Skeletal muscle tissue (tissue), 3 donors: ENCODE measurements at regions not wholly inside any gene's neighbourhood (a gene's known extent, or its start where the extent isn't known, plus 50 kb on each side); places are given as distances from the start of the nearest gene placed in this dataset.
"Not testable (repeated sequence)": the region's sequence is repeated elsewhere in the genome, so short reads cannot be mapped to it uniquely, and the experiment has no call there.

Source experiments
- H3K27ac ChIP-seq: one replicate; pipeline ENCODE4 v1.7.0; 2013; ENCODE audit warnings: mild to moderate bottlenecking, low read depth, low read length, inconsistent platforms
- H3K27me3 ChIP-seq, 3 donors: one replicate each; pipeline ENCODE4 v1.7.0; 2013; ENCODE audit warnings: low read length in 3 of 3; ENCODE audit not compliant: control insufficient read depth in 3 of 3, insufficient read depth in 3 of 3
- H3K36me3 ChIP-seq, 3 donors: one replicate each; pipeline ENCODE4 v1.7.0; 2013; ENCODE audit warnings: low read length in 3 of 3; ENCODE audit not compliant: control insufficient read depth in 3 of 3, insufficient read depth in 3 of 3
- H3K4me1 ChIP-seq, 3 donors: one replicate each; pipeline ENCODE4 v1.7.0; 2013; ENCODE audit warnings: low read length in 3 of 3, mild to moderate bottlenecking in 3 of 3; ENCODE audit not compliant: control insufficient read depth in 3 of 3, insufficient read depth in 3 of 3
- H3K4me3 ChIP-seq, 3 donors: one replicate each; pipeline ENCODE4 v1.7.0; 2013; ENCODE audit warnings: low read length in 3 of 3
- H3K9ac ChIP-seq, 3 donors: one replicate each; pipeline ENCODE4 v1.7.0; 2013; ENCODE audit warnings: low read length in 3 of 3, mild to moderate bottlenecking in 3 of 3, moderate library complexity in 2 of 3, low read depth in 1 of 3
- H3K9me3 ChIP-seq, 3 donors: one replicate each; pipeline ENCODE4 v1.7.0; 2013; ENCODE audit warnings: low read length in 3 of 3; ENCODE audit not compliant: control insufficient read depth in 3 of 3
- donor health status: Osteomylitis.

- Histone ChIP-seq H3K27me3 (no peaks in the 10 kb centered on the region), H3K9me3 (peaks cover 0 to under 1% (median 0%) of the 10 kb centered on the region in 3 donors), H3K27ac (no peak overlapping the region), H3K9ac (no peak overlapping the region), H3K36me3 (no peaks in the 10 kb centered on the region), H3K4me1 (no peaks in the 10 kb centered on the region), H3K4me3 (no peak overlapping the region)
Measured at GRCh38 chr5:68071282-68071632, 144.3 kb upstream of the PIK3R1 start.

DNA sequence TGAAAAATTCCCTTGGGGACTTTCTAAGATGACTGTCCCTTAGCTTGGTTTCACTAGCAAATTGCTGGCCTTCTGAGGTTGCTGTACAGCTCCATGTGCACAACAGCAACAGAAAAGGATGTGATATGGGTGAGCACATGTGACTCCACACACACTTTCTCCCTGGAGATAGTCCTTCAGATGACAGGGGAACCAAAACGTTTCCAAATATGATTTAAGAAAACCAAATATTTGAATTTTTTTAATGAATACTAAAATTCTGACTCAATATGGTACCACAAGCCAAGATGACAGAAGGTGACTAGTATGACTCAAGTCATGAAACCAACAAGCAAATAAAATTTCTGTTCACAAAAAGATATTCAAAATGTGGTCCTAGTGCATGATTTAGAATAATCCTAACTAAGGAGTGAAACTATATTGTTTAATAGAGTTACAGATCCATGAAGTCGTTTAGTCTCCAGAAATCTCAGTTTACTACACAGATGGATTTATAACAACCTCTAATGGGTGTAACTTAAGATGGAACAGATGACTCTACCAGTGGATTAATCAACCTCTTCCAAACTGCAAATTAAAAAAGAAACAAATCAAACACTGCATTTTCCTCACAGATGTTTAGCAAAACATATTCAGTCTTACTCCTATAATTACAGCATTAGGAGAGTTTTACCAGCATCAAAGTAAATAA is 144.8 kb upstream of the PIK3R1 start:
- H3K27me3 ChIP-seq = no peaks in the 10 kb centered on the region
- H3K9me3 ChIP-seq = peaks cover 0 to 2% (median 0%) of the 10 kb centered on the region in 3 donors
- no peak overlapping the region for H3K4me3 ChIP-seq
- no peak overlapping the region for H3K27ac ChIP-seq
- H3K4me1 ChIP-seq = no peaks in the 10 kb centered on the region
- no peak overlapping the region for H3K9ac ChIP-seq
- H3K36me3 ChIP-seq = no peaks in the 10 kb centered on the region

DNA sequence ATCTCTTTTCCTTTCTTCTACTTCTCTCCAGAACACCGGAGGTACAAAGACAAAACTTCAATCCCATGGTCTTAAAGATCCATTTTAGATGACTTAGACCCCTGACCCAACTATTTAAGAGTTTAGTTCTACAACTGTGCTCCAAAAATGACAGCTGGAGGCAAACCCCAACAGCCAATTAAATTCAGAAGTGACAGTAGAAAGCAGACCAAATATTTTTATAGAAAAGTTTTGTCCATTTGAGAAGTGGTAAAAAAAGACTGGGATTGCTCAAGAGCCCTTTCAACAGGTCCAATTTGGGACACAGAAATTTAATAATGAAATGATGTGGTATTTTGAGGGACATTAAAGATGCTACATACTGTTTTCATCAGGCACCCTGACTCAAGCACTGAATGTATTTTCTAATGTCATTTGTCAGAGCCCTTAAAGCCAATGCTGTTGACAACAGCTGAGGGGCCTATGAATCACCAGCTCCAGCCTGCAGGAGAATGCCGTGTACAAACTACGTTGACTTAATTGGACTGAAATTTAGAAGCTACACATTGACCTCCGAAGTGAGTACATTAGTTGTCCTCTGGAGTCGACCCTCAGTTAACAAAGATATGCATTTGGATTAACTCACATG is 147.5 kb upstream of the PIK3R1 start:
- H3K36me3 ChIP-seq = no peaks in the 10 kb centered on the region
- no peaks in the 10 kb centered on the region for H3K27me3 ChIP-seq
- H3K4me1 ChIP-seq = no peaks in the 10 kb centered on the region
- no peak overlapping the region for H3K4me3 ChIP-seq
- H3K9ac ChIP-seq = no peak overlapping the region
- H3K9me3 ChIP-seq = peaks cover 0 to 2% (median 0%) of the 10 kb centered on the region in 3 donors
- no peak overlapping the region for H3K27ac ChIP-seq

GRCh38 chr5:68067291-68067690 is 148.3 kb upstream of the PIK3R1 start:
- Histone ChIP-seq H3K36me3 (no peaks in the 10 kb centered on the region), H3K27me3 (no peaks in the 10 kb centered on the region), H3K9ac (no peak overlapping the region), H3K4me1 (no peaks in the 10 kb centered on the region), H3K4me3 (no peak overlapping the region), H3K9me3 (peaks cover 0 to 2% (median 0%) of the 10 kb centered on the region in 3 donors), H3K27ac (no peak overlapping the region)

GRCh38 chr5:68066277-68066955 is 149.1 kb upstream of the PIK3R1 start:
- Histone ChIP-seq H3K27me3 (no peaks in the 10 kb centered on the region), H3K9me3 (peaks cover 0 to 2% (median 0%) of the 10 kb centered on the region in 3 donors), H3K9ac (no peak overlapping the region), H3K4me3 (no peak overlapping the region), H3K4me1 (no peaks in the 10 kb centered on the region), H3K36me3 (no peaks in the 10 kb centered on the region), H3K27ac (no peak overlapping the region)

DNA sequence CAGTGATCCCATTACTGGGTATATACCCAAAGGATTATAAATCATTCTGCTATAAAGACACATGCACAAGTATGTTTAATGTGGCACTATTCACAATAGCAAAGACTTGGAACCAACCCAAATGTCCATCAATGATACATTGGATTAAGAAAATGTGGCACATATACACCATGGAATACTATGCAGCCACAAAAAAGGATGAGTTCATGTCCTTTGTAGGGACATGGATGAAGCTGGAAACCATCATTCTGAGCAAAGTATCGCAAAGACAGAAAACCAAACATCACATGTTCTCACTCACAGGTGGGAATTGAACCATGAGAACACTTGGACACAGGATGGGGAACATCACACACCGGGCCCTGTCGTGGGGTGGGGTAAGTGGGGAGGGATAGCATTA is 150.2 kb upstream of the PIK3R1 start:
- not testable (repeated sequence) for H3K4me3 ChIP-seq, H3K9ac ChIP-seq, H3K9me3 ChIP-seq, H3K36me3 ChIP-seq, H3K4me1 ChIP-seq, H3K27me3 ChIP-seq, H3K27ac ChIP-seq

DNA sequence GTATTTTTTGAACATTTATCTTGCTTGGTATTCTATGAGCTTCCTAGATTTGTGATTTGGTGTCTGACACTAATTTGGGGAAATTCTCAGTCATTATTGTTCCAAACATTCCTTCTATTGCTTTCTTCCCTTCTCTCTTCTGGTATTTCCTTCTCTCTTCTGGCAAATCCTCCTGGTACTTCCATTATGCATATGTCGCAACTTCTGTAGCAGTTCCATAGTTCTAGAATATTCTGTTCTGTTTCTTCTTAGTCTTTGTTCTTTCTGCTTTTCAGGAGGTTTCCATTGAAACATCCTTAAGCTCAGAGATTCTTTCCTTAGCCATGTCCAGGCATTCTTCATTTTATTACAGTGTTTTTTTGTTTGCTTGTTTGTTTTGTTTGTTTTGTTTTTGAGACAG is 155.2 kb upstream of the PIK3R1 start:
- Histone ChIP-seq H3K4me3 (no peak overlapping the region), H3K4me1 (no peaks in the 10 kb centered on the region), H3K27ac (no peak overlapping the region), H3K27me3 (no peaks in the 10 kb centered on the region), H3K36me3 (no peaks in the 10 kb centered on the region), H3K9me3 (no peaks in the 10 kb centered on the region), H3K9ac (no peak overlapping the region)

- no peak overlapping the region for H3K27ac ChIP-seq
- H3K4me3 ChIP-seq = no peak overlapping the region
- no peaks in the 10 kb centered on the region for H3K4me1 ChIP-seq
- H3K27me3 ChIP-seq = no peaks in the 10 kb centered on the region
- H3K36me3 ChIP-seq = no peaks in the 10 kb centered on the region
- no peak overlapping the region for H3K9ac ChIP-seq
- H3K9me3 ChIP-seq = peaks cover 0 to 2% (median 0%) of the 10 kb centered on the region in 3 donors
Measured at GRCh38 chr5:68057191-68057590, 158.4 kb upstream of the PIK3R1 start.

DNA sequence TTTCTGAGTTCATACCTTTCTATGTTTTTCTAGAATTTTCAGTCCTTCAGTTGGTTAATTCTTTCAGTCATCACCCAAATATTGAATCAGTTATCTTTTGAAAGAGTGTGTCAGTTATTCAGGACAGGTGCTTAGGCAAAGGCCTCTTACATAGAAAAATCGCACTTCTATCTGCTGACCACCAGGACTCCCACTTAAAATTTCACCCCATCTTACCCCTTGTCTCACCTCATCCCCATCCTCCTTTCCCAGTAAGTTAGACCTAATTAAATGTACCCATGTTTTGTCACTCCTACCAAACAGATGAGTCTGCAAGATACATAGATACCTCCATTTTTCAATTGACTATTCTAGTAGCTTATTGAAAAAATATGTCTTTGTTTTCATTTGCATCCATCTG is 159.9 kb upstream of the PIK3R1 start:
- Histone ChIP-seq H3K27ac (no peak overlapping the region), H3K27me3 (no peaks in the 10 kb centered on the region), H3K36me3 (no peaks in the 10 kb centered on the region), H3K4me1 (no peaks in the 10 kb centered on the region), H3K9ac (no peak overlapping the region), H3K9me3 (peaks cover 0 to 2% (median 0%) of the 10 kb centered on the region in 3 donors), H3K4me3 (no peak overlapping the region)

- Histone ChIP-seq H3K9ac (no peak overlapping the region), H3K27me3 (no peaks in the 10 kb centered on the region), H3K4me1 (no peaks in the 10 kb centered on the region), H3K9me3 (peaks cover 0 to 2% (median 0%) of the 10 kb centered on the region in 3 donors), H3K36me3 (no peaks in the 10 kb centered on the region), H3K27ac (no peak overlapping the region), H3K4me3 (no peak overlapping the region)
Measured at GRCh38 chr5:68054638-68055037, 160.9 kb upstream of the PIK3R1 start.
